GM12865 (cell line): ENCODE measurements at regions not wholly inside any gene's neighbourhood (a gene's known extent, or its start where the extent isn't known, plus 50 kb on each side); places are given as distances from the start of the nearest gene placed in this dataset.

ENCODE experiments used
- DNase-seq: peaks from one replicate; pipeline ENCODE4 v3.0.0; 2010; ENCODE audit warnings: low read depth
- H3K4me3 ChIP-seq: 2 replicates; pipeline ENCODE4 v1.5.1; 2011; ENCODE audit warnings: mild to moderate bottlenecking, low read depth, low read length, control low read depth
- CTCF ChIP-seq: IDR thresholded peaks from 2 replicates; pipeline ENCODE4 v1.5.1; 2011; ENCODE audit warnings: low read length, control low read depth, low read depth, inconsistent platforms; ENCODE audit not compliant: insufficient read depth; ENCODE audit errors: missing control alignments

DNA sequence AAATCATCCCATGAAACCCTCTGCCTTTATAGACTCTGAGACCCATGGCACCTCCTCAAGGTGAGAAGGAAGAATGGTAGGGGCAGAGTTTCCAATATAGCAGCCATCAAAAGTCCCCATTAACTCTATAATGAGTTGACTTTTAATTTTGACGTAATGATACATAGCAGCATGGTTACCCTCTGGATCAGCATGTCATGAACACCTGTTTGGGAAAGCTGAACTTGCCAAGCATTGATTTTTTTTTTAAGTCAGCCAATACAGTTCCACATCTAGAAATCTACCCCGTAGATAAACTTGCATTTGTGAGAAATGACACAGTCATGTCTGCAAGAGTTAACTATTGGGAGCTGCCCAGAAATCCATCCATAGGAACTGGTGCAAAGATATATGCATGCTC lies 191.8 kb downstream of the TMEM114 start:
- no peak overlapping the region for H3K4me3 ChIP-seq
- TF ChIP-seq CTCF, result no peak
- no peak for DNase-seq

DNA sequence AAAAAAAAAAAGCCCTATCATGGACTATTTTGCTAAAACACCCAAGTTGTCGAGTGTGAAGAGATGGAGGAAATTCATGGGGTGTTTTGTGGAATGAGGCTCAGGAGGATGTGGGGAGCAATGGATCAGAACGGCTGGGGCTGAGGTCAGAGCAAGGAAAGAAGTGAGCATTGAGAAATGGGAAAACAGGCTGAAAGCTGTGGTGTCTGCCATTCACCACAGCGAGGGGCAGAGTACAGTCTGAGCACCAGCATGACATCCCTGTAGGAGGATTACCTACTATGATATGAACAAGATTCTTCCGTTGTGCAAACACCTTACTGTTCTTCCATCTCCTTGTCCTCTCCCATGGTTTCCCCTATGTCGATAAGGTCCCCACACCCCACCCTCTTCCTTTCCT lies 193.1 kb downstream of the TMEM114 start:
- TF ChIP-seq CTCF, result no peak
- H3K4me3 ChIP-seq, result no peak overlapping the region
- no peak for DNase-seq

DNA sequence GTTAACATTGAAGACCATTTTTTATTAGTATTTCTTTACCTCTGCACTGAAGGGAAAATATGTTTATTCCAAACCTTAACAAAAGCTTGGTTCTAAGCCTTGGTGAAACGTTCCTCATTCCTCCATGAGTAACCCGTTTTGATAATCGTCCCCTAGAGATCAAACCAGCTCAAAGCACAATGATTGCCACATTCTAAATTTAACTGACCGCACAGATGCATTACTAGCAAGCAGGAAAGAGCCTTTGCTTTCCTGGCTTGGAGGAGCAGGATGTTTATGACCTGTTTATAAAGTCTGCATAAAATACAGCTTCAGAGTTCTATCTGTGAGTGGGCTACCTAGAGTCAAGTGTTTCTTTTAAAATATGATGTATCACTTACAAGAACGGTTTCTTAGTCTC lies 193.8 kb downstream of the TMEM114 start:
- TF ChIP-seq CTCF, result no peak
- DNase-seq, result no peak
- H3K4me3 ChIP-seq, result no peak overlapping the region

GRCh38 chr16:8391257-8391656 lies 199.1 kb downstream of the TMEM114 start:
- TF ChIP-seq CTCF, result no peak
- H3K4me3 ChIP-seq, result no peak overlapping the region
- no peak for DNase-seq

GRCh38 chr16:8388684-8389083 lies 201.6 kb downstream of the TMEM114 start:
- no peak overlapping the region for H3K4me3 ChIP-seq
- no peak for DNase-seq
- TF ChIP-seq CTCF, result no peak

- H3K4me3 ChIP-seq, result no peak overlapping the region
- DNase-seq, result no peak
- no peak for TF ChIP-seq CTCF
Observed at GRCh38 chr16:8381814-8382213, 208.5 kb downstream of the TMEM114 start.

DNA sequence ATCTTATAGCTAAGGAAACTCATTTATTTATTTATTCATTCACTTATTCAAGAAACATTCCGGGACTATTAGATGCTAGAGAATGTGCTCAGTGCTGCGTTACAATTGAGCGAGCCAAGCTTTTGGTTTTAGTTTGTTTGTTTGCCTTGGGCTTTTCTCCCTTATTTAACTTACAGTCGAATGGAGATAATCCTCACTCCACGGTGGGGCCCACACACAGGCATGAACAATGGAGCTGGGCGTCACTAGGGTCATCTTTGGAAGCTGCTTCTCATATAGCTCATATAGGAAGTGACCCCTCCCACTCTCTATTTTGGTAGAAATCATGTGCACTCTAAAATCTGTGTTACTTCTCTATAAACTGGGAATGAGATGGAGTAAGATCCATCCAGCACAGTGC lies 210.0 kb downstream of the TMEM114 start:
- H3K4me3 ChIP-seq, result no peak overlapping the region
- no peak for TF ChIP-seq CTCF
- no peak for DNase-seq
